GM12864 (cell line): ENCODE measurements at regions not wholly inside any gene's neighbourhood (a gene's known extent, or its start where the extent isn't known, plus 50 kb on each side); places are given as distances from the start of the nearest gene placed in this dataset.
"Not testable (repeated sequence)": the region's sequence is repeated elsewhere in the genome, so short reads cannot be mapped to it uniquely, and the experiment has no call there.

ENCODE experiments used
- DNase-seq: peaks from one replicate; pipeline ENCODE4 v3.0.0-alpha.2; 2011; ENCODE audit warnings: low read depth
- H3K4me3 ChIP-seq: 2 replicates; pipeline ENCODE4 v1.5.1; 2011; ENCODE audit warnings: mild to moderate bottlenecking, low read depth, low read length, control low read depth
- TF ChIP-seq, protein P1 (sequence below): IDR thresholded peaks from 2 replicates; pipeline ENCODE4 v1.5.1; 2011; ENCODE audit warnings: low read depth, mild to moderate bottlenecking, moderate library complexity, low read length, control low read depth, inconsistent platforms; ENCODE audit errors: missing control alignments

DNA sequence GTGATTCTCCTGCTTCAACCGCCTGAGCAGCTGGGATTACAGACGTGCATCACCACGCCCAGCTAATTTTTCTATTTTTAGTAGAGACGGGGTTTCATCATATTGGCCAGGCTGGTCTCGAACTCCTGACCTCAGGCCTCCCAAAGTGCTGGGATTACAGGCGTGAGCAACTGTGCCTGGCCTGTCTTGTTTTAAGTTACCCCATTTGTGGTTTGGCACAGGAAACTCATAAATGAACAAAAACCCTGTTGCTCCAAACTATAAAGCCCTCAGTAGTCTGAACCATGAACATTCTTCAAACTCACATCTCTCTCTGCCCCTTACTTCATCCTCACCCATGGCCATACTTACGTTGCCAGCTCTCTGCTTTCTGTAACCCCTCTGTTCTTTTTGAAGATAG is 61.7 kb downstream of the RHOU start:
- not testable (repeated sequence) for DNase-seq, H3K4me3 ChIP-seq

DNA sequence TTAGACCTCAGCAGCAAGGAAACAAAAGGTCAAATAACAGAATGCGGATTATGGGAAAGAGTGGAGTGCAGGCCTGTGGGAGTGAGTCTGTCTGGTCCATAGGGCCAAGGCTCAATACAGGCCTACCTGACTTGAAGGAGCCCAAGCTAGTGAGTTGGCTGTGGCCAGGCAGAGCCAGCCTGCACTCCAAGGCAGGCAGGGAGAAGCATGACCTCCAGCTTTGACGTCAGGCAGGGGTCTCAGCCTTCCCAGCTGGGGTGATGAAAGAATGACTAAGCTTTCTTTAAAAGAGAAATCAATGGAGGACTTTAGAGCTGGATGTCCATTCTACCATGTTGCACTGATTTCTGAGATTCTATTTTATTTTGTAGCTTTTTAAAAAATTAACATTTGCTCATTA is 62.8 kb downstream of the RHOU start:
- DNase-seq = no peak
- TF ChIP-seq, protein P1, sequence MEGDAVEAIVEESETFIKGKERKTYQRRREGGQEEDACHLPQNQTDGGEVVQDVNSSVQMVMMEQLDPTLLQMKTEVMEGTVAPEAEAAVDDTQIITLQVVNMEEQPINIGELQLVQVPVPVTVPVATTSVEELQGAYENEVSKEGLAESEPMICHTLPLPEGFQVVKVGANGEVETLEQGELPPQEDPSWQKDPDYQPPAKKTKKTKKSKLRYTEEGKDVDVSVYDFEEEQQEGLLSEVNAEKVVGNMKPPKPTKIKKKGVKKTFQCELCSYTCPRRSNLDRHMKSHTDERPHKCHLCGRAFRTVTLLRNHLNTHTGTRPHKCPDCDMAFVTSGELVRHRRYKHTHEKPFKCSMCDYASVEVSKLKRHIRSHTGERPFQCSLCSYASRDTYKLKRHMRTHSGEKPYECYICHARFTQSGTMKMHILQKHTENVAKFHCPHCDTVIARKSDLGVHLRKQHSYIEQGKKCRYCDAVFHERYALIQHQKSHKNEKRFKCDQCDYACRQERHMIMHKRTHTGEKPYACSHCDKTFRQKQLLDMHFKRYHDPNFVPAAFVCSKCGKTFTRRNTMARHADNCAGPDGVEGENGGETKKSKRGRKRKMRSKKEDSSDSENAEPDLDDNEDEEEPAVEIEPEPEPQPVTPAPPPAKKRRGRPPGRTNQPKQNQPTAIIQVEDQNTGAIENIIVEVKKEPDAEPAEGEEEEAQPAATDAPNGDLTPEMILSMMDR = no peak
- no peak overlapping the region for H3K4me3 ChIP-seq

DNA sequence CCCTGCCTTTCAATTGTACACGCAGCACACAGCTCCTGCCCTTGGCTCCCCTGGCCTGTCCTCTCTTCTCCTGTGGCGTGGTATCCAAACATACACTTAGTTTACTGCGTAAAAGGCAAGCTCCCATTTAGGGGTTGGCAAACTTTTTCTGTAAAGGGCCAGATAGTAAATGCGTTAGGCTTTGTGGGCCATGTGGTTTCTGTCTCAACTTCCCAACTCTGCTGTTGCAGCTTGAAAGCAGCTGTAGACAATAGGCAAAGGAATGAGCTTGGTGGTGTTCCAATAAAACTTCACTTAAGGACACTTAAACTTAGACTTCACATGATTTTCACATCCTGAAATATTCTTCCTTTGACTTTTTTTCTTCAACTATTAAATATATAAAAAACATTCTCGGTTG is 63.3 kb downstream of the RHOU start:
- DNase-seq = no peak

DNA sequence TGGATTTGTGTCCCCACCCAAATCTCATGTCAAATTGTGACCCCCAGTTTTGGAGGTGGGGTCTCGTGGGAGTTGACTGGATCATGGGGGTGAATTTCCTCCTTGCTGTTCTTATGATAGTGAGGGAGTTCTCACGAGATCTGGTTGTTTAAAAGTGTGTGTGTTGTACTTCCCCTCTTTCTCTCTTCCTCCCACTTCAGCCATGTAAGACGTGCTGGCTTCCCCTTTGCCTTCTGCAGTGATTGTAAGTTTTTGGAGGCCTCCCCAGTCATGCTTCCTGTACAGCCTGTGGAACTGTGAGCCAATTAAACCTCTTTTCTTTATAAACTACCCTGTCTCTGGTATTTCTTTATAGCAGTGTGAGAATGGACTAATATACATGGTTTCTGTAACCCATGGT is 64.6 kb downstream of the RHOU start:
- H3K4me3 ChIP-seq = no peak overlapping the region
- TF ChIP-seq, protein P1 = no peak
- DNase-seq = no peak

More for the DNA sequence above, 63.3 kb downstream of the RHOU start:
- TF ChIP-seq, protein P1 = no peak
- no peak overlapping the region for H3K4me3 ChIP-seq

DNA sequence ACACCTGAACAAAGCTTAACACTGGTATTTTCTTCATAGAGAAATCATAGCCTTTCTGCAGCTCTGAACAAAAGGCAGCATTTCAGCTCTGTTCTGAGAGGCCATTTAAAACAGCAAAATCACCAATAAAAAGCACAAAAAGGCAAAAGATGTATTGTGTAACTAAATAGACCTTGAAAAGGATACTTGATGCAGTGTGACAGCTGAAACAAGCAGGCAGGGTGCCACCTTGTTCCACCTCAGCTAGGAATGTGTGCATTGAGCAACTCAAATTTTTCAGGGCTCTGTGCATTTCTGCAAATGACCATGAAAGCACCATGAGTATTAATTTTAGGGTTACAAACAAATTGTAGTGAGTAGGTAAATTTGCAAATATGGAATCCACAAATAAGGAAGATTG is 65.8 kb downstream of the RHOU start:
- no peak overlapping the region for H3K4me3 ChIP-seq
- TF ChIP-seq, protein P1 = no peak
- no peak for DNase-seq

DNA sequence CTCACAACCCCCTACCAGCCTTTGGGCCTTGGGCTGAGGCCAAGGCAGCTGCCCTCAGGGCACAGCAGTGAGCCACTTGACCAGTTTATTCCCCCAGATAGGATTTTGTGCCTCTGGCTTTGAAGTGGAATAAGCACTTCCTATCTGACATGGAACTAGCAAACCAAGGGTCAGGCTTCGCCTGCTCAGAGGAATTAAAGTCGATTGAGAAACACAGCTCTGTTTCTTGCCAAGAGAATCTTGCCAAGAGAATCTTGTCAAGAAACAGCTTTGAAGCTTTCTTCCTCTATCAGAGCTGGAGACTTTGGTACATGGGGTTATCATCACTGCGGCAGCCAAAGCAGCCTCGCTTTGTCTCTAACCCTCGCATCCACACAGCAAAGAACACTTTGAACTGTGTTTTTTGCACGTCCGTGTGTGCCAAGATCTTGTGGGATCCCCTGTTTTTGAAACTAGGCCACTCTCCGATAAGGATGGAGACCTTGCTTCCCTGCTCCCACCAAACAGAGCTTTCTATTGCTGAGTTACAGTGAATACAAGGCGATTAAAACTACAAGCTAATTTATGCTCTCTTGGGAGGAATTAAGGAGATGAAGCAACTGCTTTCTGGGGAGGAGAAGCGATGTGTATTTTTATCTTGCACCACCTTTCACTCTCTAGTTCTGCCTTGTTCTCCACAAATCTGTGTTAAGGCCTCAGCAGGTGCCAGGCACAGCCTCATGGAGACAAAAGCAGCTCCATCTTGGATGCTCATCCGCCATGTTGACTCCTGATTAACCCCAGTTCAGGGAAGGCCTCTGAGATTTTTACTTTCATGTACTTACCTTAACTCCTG is 67.3 kb downstream of the RHOU start:
- H3K4me3 ChIP-seq = no peak overlapping the region
- TF ChIP-seq, protein P1 = no peak
- DNase-seq = no peak

DNA sequence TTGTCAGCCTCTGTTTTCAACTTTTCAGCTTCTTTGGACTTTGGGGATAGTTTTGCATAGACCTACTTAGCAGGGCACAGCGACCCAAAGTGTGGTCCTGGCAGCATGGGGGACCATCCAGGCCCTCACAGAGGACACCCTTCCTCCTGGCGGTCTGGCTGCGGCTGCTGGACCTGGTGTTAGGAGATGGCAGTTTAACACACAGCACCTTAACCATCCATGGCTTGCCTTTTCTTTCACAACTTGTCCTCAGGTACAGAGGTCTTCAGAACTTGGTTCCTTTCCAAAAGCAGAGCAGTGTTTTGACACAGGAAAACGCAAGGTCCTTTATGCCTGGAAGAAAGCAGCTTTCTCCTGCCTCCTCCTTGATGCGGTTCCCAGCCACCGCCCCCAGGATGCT is 68.1 kb downstream of the RHOU start:
- TF ChIP-seq, protein P1 = no peak
- no peak for DNase-seq
- no peak overlapping the region for H3K4me3 ChIP-seq
